ENCODE measurements at regions not wholly inside any gene's neighbourhood (a gene's known extent, or its start where the extent isn't known, plus 50 kb on each side); places are given as distances from the start of the nearest gene placed in this dataset.

DNA sequence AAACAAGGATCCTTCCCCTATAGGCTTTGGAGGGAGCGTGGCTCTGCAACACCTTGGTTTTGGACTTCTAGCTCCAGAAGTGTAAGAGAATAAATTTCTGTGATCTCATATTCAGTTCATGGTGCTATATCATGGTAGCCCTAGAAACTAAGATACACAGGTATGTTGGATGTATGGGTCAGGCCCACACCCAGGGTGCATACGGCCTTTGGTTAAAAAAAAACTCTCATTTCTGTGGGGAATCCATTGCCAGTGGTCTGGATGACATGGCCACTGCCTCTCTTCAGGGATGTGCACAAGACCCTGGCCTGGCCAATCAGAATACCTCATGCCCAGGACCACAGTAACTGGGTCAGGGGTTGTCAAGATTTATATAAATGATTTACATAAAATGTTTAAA is 56.8 kb upstream of the CD34 start:
- Histone ChIP-seq H3K4me1 (ENCODE audit: insufficient read depth, low read length) (no peaks in the 10 kb centered on the region), H3K4me2 (ENCODE audit: insufficient read depth, insufficient read length, low read length) (no peak overlapping the region), H2BK5ac (ENCODE audit: insufficient read length, low read length) (no peak overlapping the region), H2BK15ac (ENCODE audit: low read depth, low read length) (no peak overlapping the region), H3K79me2 (ENCODE audit: insufficient read depth, low read length) (no peaks in the 10 kb centered on the region), H4K20me1 (ENCODE audit: control insufficient read depth, insufficient read depth, insufficient read length) (no peaks in the 10 kb centered on the region), H3K4ac (ENCODE audit: low read depth, low read length) (no peak overlapping the region), H3K79me1 (ENCODE audit: insufficient read depth, low read depth, low read length, poor library complexity, severe bottlenecking) (no peaks in the 10 kb centered on the region), H3T11ph (ENCODE audit: low read length) (no peak overlapping the region), H3K23ac (ENCODE audit: insufficient read length, low read depth, low read length) (no peak overlapping the region), H2BK12ac (ENCODE audit: insufficient read length, low read depth, low read length) (no peak overlapping the region), H3K23me2 (ENCODE audit: insufficient read length, low read depth, low read length, poor library complexity, severe bottlenecking) (peaks cover 6% of the 10 kb centered on the region), H3K27me3 (ENCODE audit: insufficient read depth, low read length) (no peaks in the 10 kb centered on the region; the same call in 1 of the 2 replicates), H3K56ac (ENCODE audit: insufficient read length, low read depth, low read length) (no peak overlapping the region), H4K91ac (ENCODE audit: insufficient read length, low read depth, low read length) (no peak overlapping the region), H3K14ac (ENCODE audit: insufficient read depth, low read length) (no peak overlapping the region), H2AFZ (ENCODE audit: low read length) (no peak overlapping the region), H2BK120ac (ENCODE audit: low read depth, low read length, poor library complexity, severe bottlenecking) (no peak overlapping the region), H4K5ac (ENCODE audit: insufficient read length, low read depth, low read length) (no peak overlapping the region), H3K9ac (ENCODE audit: extremely low read depth, insufficient read length, low read length) (no peak overlapping the region), H3K9me3 (ENCODE audit: control insufficient read depth, low read depth, low read length) (no peaks in the 10 kb centered on the region), H3K18ac (ENCODE audit: insufficient read length, low read depth, low read length) (no peak overlapping the region), H4K8ac (replicated peaks; ENCODE audit: insufficient read length, low read depth, low read length) (no peak overlapping the region), H2AK5ac (ENCODE audit: insufficient read length, low read length) (no peak overlapping the region), H3K27ac (ENCODE audit: insufficient read length, low read depth, low read length) (no peak overlapping the region), H2BK20ac (ENCODE audit: low read depth, low read length, poor library complexity, severe bottlenecking) (no peak overlapping the region)
- Mint-ChIP-seq H3K9me3 (no peaks in the 10 kb centered on the region), H3K4me3 (no peak overlapping the region), H3K27ac (no peak overlapping the region), H3K4me1 (peaks cover 14 to 15% of the 10 kb centered on the region in 2 experiments), H3K36me3 (ENCODE audit: insufficient read depth in 1 of 3, low read depth in 3 of 3) (no peaks in the 10 kb centered on the region; a peak in 1 of 7 replicates), H3K27me3 (ENCODE audit: low read depth) (peaks cover 44% of the 10 kb centered on the region)
- WGBS (ENCODE audit: extremely low coverage, insufficient read length, low lambda C conversion rate), result no CpG with 5 or more reads among the region's 2 CpGs
- no peak for TF ChIP-seq CTCF (conservative IDR thresholded peaks at IDR 0.05)
- no peak for DNase-seq

Measured in H9 (cell line).